DOHH2 (cell line): ENCODE measurements at regions not wholly inside any gene's neighbourhood (a gene's known extent, or its start where the extent isn't known, plus 50 kb on each side); places are given as distances from the start of the nearest gene placed in this dataset.

Experiments
- H3F3A ChIP-seq: fragments of 200-600 bp; sonication (generic), shearing (Covaris generic); 2 replicates; pipeline ENCODE4 v1.6.0; 2016; ENCODE audit warnings: antibody characterized with exemption, mild to moderate bottlenecking; ENCODE audit not compliant: control insufficient read depth, insufficient read depth
- H3K27ac ChIP-seq: fragments of 200-600 bp; sonication (generic); 2 replicates; pipeline ENCODE4 v1.5.1; 2014; ENCODE audit warnings: low read depth, mild to moderate bottlenecking, low read length, moderate library complexity
- H3K27me3 ChIP-seq: fragments of 200-600 bp; sonication (generic); 2 replicates; pipeline ENCODE4 v1.6.1; 2014; ENCODE audit warnings: mild to moderate bottlenecking, low read length, mixed read lengths; ENCODE audit not compliant: control insufficient read depth
- H3K36me3 ChIP-seq: fragments of 200-600 bp; sonication (generic); 2 replicates; pipeline ENCODE4 v1.6.1; 2014; ENCODE audit warnings: mild to moderate bottlenecking, low read length, moderate library complexity, mixed read lengths; ENCODE audit not compliant: control insufficient read depth
- H3K4me1 ChIP-seq: fragments of 200-600 bp; sonication (generic); 2 replicates; pipeline ENCODE4 v1.6.1; 2014; ENCODE audit warnings: mild to moderate bottlenecking, low read length, mixed read lengths; ENCODE audit not compliant: control insufficient read depth
- H3K4me2 ChIP-seq: fragments of 200-600 bp; sonication (generic); 2 replicates; pipeline ENCODE4 v1.6.0; 2014; ENCODE audit warnings: mild to moderate bottlenecking, low read length, moderate library complexity
- H3K4me3 ChIP-seq: fragments of 200-600 bp; sonication (generic); 2 replicates; pipeline ENCODE4 v1.5.1; 2014; ENCODE audit warnings: mild to moderate bottlenecking, low read length, mixed read lengths
- H3K79me2 ChIP-seq: fragments of 200-600 bp; sonication (generic); 2 replicates; pipeline ENCODE4 v1.6.1; 2014; ENCODE audit warnings: mild to moderate bottlenecking, low read length, mixed read lengths; ENCODE audit not compliant: control insufficient read depth
- H3K9me2 ChIP-seq: fragments of 200-600 bp; sonication (generic); replicated peaks from 2 replicates; pipeline ENCODE4 v1.6.1; 2014; ENCODE audit warnings: mild to moderate bottlenecking, low read length, mixed read lengths; ENCODE audit not compliant: control insufficient read depth
- H3K9me3 ChIP-seq: fragments of 200-600 bp; sonication (generic); 2 replicates; pipeline ENCODE4 v1.6.1; 2014; ENCODE audit warnings: antibody characterized with exemption, low read length, mixed read lengths; ENCODE audit not compliant: control insufficient read depth, insufficient read depth
- H4K20me1 ChIP-seq: fragments of 200-600 bp; sonication (generic); 2 replicates; pipeline ENCODE4 v1.6.0; 2014; ENCODE audit warnings: low read depth, mild to moderate bottlenecking, antibody characterized with exemption, low read length, moderate library complexity; ENCODE audit not compliant: control insufficient read depth, insufficient read depth
- CTCF ChIP-seq: fragments of 200-600 bp; sonication (generic); IDR thresholded peaks from one replicate; pipeline ENCODE4 v1.5.1; 2014; ENCODE audit warnings: antibody characterized with exemption, mild to moderate bottlenecking, low read depth, low read length; ENCODE audit not compliant: poor library complexity, severe bottlenecking
- EZH2phosphoT487 ChIP-seq: fragments of 200-600 bp; sonication (generic); IDR thresholded peaks from 2 replicates; pipeline ENCODE4 v1.6.1; 2017; ENCODE audit warnings: borderline replicate concordance, mild to moderate bottlenecking, antibody characterized with exemption, low read length, moderate library complexity, mixed read lengths

DNA sequence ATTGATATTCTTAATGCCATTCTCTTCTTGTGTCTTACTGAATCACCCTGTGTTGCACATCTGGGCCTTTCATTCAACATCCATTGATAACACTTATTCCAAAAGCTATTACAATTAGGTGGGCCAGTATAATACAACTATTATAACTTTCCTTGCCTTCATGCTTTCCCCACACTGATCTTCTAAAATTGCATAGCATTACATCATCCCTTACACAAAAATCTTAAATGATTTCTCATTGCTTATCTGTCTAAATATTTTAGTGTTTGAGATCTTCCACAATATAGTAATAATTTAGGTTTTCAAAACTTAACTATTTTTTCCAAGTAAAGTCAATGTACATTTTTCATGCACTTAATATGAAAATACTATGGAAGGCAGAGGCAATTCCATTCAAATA lies 1634.1 kb downstream of the PLA2G4A start:
- Histone ChIP-seq H3K27me3 (no peaks in the 10 kb centered on the region), H3K9me2 (no peaks in the 10 kb centered on the region), H3K4me1 (no peaks in the 10 kb centered on the region), H3K4me3 (no peak overlapping the region), H3K27ac (no peak overlapping the region), H3K36me3 (no peaks in the 10 kb centered on the region), H4K20me1 (no peaks in the 10 kb centered on the region), H3F3A (no peaks in the 10 kb centered on the region), H3K79me2 (no peaks in the 10 kb centered on the region), H3K9me3 (no peaks in the 10 kb centered on the region), H3K4me2 (no peak overlapping the region)
- TF ChIP-seq CTCF (no peak), EZH2phosphoT487 (no peak)

- H3K27ac ChIP-seq: no peak overlapping the region
- no peak overlapping the region for H3K4me3 ChIP-seq
- no peaks in the 10 kb centered on the region for H3K27me3 ChIP-seq
- H3K4me2 ChIP-seq: no peak overlapping the region
- no peaks in the 10 kb centered on the region for H3K9me2 ChIP-seq
- no peaks in the 10 kb centered on the region for H3K36me3 ChIP-seq
- H3K79me2 ChIP-seq: no peaks in the 10 kb centered on the region
- H3K9me3 ChIP-seq: no peaks in the 10 kb centered on the region
- H4K20me1 ChIP-seq: no peaks in the 10 kb centered on the region
- no peaks in the 10 kb centered on the region for H3K4me1 ChIP-seq
- H3F3A ChIP-seq: no peaks in the 10 kb centered on the region
- TF ChIP-seq CTCF (no peak), EZH2phosphoT487 (no peak)
Observed at GRCh38 chr1:188463919-188464318, 1635.2 kb downstream of the PLA2G4A start.

- TF ChIP-seq EZH2phosphoT487 (no peak), CTCF (no peak)
- no peaks in the 10 kb centered on the region for H3K9me2 ChIP-seq
- no peak overlapping the region for H3K27ac ChIP-seq
- H3K79me2 ChIP-seq: no peaks in the 10 kb centered on the region
- H3F3A ChIP-seq: no peaks in the 10 kb centered on the region
- H3K27me3 ChIP-seq: no peaks in the 10 kb centered on the region
- no peak overlapping the region for H3K4me3 ChIP-seq
- no peaks in the 10 kb centered on the region for H3K9me3 ChIP-seq
- no peaks in the 10 kb centered on the region for H3K36me3 ChIP-seq
- no peaks in the 10 kb centered on the region for H4K20me1 ChIP-seq
- H3K4me2 ChIP-seq: no peak overlapping the region
- H3K4me1 ChIP-seq: no peaks in the 10 kb centered on the region
Observed at GRCh38 chr1:188466539-188466938, 1637.8 kb downstream of the PLA2G4A start.

DNA sequence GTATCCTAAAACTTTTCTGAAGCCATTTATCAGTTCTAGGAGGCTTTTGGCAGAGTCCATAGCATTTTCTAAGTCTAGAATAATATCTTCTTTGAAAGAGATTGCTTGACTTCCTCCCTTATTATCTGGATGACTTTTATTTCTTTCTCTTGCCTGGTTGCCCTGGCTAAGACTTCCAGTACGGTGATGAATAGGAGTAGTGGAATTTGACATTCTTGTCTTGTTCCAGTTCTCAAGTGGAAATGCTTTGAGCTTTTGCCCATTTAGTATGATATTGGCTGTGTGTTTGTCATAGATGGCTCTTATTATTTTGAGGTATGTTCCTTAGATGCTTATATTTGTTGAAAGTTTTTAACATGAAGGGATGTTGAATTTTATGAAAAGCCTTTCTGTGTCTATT lies 1647.9 kb downstream of the PLA2G4A start:
- Histone ChIP-seq H3K27ac (no peak overlapping the region), H3K4me3 (no peak overlapping the region), H3K4me1 (no peaks in the 10 kb centered on the region), H3K27me3 (no peaks in the 10 kb centered on the region), H4K20me1 (no peaks in the 10 kb centered on the region), H3F3A (no peaks in the 10 kb centered on the region), H3K4me2 (no peak overlapping the region), H3K9me3 (no peaks in the 10 kb centered on the region), H3K36me3 (no peaks in the 10 kb centered on the region), H3K9me2 (no peaks in the 10 kb centered on the region), H3K79me2 (no peaks in the 10 kb centered on the region)
- TF ChIP-seq CTCF: no peak
- TF ChIP-seq EZH2phosphoT487: no peak
